Loucy (cell line): ENCODE measurements at regions not wholly inside any gene's neighbourhood (a gene's known extent, or its start where the extent isn't known, plus 50 kb on each side); places are given as distances from the start of the nearest gene placed in this dataset.

Experiments
- CTCF ChIP-seq: fragments of 200-600 bp; sonication (generic); conservative IDR thresholded peaks from 2 replicates; pipeline ENCODE4 v1.5.1; 2014; ENCODE audit warnings: mild to moderate bottlenecking, antibody characterized with exemption, low read length
- EZH2phosphoT487 ChIP-seq: fragments of 200-600 bp; IDR thresholded peaks from 2 replicates; pipeline ENCODE4 v1.6.1; 2018; ENCODE audit warnings: antibody characterized with exemption, mild to moderate bottlenecking, moderate library complexity, borderline replicate concordance

GRCh38 chr6:19761121-19761520 is 76.0 kb upstream of the ID4 start:
- no peak for TF ChIP-seq CTCF
- no peak for TF ChIP-seq EZH2phosphoT487
